ENCODE measurements at regions not wholly inside any gene's neighbourhood (a gene's known extent, or its start where the extent isn't known, plus 50 kb on each side); places are given as distances from the start of the nearest gene placed in this dataset.

GRCh38 chr4:180622254-180622653 lies 1620.9 kb upstream of the TENM3 start:
- Histone ChIP-seq H2BK5ac (ENCODE audit: low read depth, low read length, poor library complexity, severe bottlenecking) (no peak overlapping the region), H3K4me3 (ENCODE audit: insufficient read depth, low read depth, low read length) (no peak overlapping the region), H4K91ac (ENCODE audit: insufficient read depth, low read depth, low read length) (no peak overlapping the region), H3K9ac (ENCODE audit: low read depth, low read length) (no peak overlapping the region), H3K9me3 (ENCODE audit: control insufficient read depth, insufficient read depth, low read length) (no peaks in the 10 kb centered on the region), H2BK120ac (ENCODE audit: low read depth, low read length) (no peak overlapping the region), H3K9me1 (ENCODE audit: insufficient read depth, low read length) (no peaks in the 10 kb centered on the region), H3K4me2 (ENCODE audit: low read depth, low read length) (no peak overlapping the region), H3K23ac (ENCODE audit: low read depth, low read length) (no peak overlapping the region), H3K56ac (ENCODE audit: extremely low read depth, insufficient read depth, low read length) (no peak overlapping the region), H4K8ac (ENCODE audit: low read depth in 2 of 2, low read length in 2 of 2) (no peak overlapping the region), H3K4ac (ENCODE audit: low read depth, low read length) (no peak overlapping the region), H2BK20ac (ENCODE audit: low read depth, low read length) (no peak overlapping the region), H4K5ac (ENCODE audit: low read depth, low read length) (no peak overlapping the region), H2AK5ac (ENCODE audit: low read depth, low read length) (no peak overlapping the region), H3K27me3 (ENCODE audit: control insufficient read depth, insufficient read depth, low read length) (no peaks in the 10 kb centered on the region), H2BK15ac (ENCODE audit: low read depth, low read length) (no peak overlapping the region), H3K79me1 (ENCODE audit: low read depth in 1 of 2, low read length in 2 of 2) (no peaks in the 10 kb centered on the region), H3K18ac (ENCODE audit: low read depth, low read length) (no peak overlapping the region), H4K20me1 (ENCODE audit: insufficient read depth, low read length) (no peaks in the 10 kb centered on the region), H3K14ac (replicated peaks; ENCODE audit: low read depth, low read length) (no peak overlapping the region), H3K4me1 (ENCODE audit: control insufficient read depth, insufficient read depth, low read length) (no peaks in the 10 kb centered on the region), H2AK9ac (replicated peaks; ENCODE audit: low read depth, low read length, poor library complexity) (no peak overlapping the region), H3K36me3 (ENCODE audit: control insufficient read depth, insufficient read depth, low read length) (no peaks in the 10 kb centered on the region), H3K27ac (ENCODE audit: insufficient read depth, low read length) (no peak overlapping the region), H2AFZ (replicated peaks; ENCODE audit: low read length, poor library complexity) (no peak overlapping the region)
- DNase-seq (no peak), ATAC-seq (ENCODE audit: low read depth) (no peak)
- no TSS peak for BruUV-seq (replicated peaks)
- no CpG with 5 or more reads among the region's 3 CpGs for WGBS, 2 experiments (ENCODE audit: extremely low coverage in 2 of 2, insufficient read length in 1 of 2)
- in situ Hi-C loops (cut with MboI; ENCODE audit: low sequenced_read_pairs) (no loop called here), intact Hi-C loops (cut with micrococcal nuclease) (no loop called here), dilution Hi-C loops (cut with HindIII; ENCODE audit: low sequenced_read_pairs, unreplicated experiment) (no loop called here)
- ChIA-PET POLR2A (ENCODE audit: unreplicated experiment) (no interaction called here), CTCF (no interaction called here)
- TF ChIP-seq FOS (IDR thresholded peaks at IDR 0.05; ENCODE audit: low read depth, low read length): no peak
- no peak for TF ChIP-seq ELK1 (IDR thresholded peaks at IDR 0.05; ENCODE audit: borderline replicate concordance, low read depth, low read length)
- no peak for TF ChIP-seq CEBPB (IDR thresholded peaks at IDR 0.05; ENCODE audit: low read depth, low read length)

All from IMR-90 (cell line).